Astrocyte of the cerebellum (primary cell): ENCODE measurements at regions not wholly inside any gene's neighbourhood (a gene's known extent, or its start where the extent isn't known, plus 50 kb on each side); places are given as distances from the start of the nearest gene placed in this dataset.

Source experiments
- DNase-seq: peaks from one replicate; pipeline ENCODE4 v3.0.0-alpha.2; 2011; ENCODE audit warnings: low read depth
- H3K4me3 ChIP-seq: 2 replicates; pipeline ENCODE4 v1.5.1; 2011; ENCODE audit warnings: mild to moderate bottlenecking, low read depth, low read length, moderate library complexity
- CTCF ChIP-seq: IDR thresholded peaks from 2 replicates; pipeline ENCODE4 v1.5.1; 2012; ENCODE audit warnings: low read length, low read depth, moderate library complexity, mild to moderate bottlenecking; ENCODE audit errors: missing control alignments
- in situ Hi-C: cut with HindIII; loops from 2 replicates; pipeline ENCODE4 v1.10.0; 2017; ENCODE audit warnings: low sequenced_read_pairs

GRCh38 chr11:44450295-44450932, 115.0 kb upstream of the CD82 start:
- no peak for TF ChIP-seq CTCF
- no peak overlapping the region for H3K4me3 ChIP-seq
- in situ Hi-C loops = no loop called here
- no peak for DNase-seq

- TF ChIP-seq CTCF = no peak
- DNase-seq = no peak
- in situ Hi-C loops = no loop called here
- H3K4me3 ChIP-seq = no peak overlapping the region
These were observed 113.8 kb upstream of the CD82 start for GRCh38 chr11:44451706-44452105.

GRCh38 chr11:44452827-44453572, 112.5 kb upstream of the CD82 start:
- no peak for TF ChIP-seq CTCF
- DNase-seq = no peak
- no peak overlapping the region for H3K4me3 ChIP-seq
- in situ Hi-C loops = no loop called here

- DNase-seq = no peak
- no peak for TF ChIP-seq CTCF
- H3K4me3 ChIP-seq = no peak overlapping the region
- in situ Hi-C loops = no loop called here
These were observed 111.6 kb upstream of the CD82 start for GRCh38 chr11:44453871-44454270.

- no peak for TF ChIP-seq CTCF
- DNase-seq = no peak
- H3K4me3 ChIP-seq = no peak overlapping the region
- in situ Hi-C loops = no loop called here
These were observed 110.8 kb upstream of the CD82 start for GRCh38 chr11:44454666-44455065.

GRCh38 chr11:44456544-44457300, 108.7 kb upstream of the CD82 start:
- no peak for DNase-seq
- in situ Hi-C loops = no loop called here
- peak; percentile 38 for TF ChIP-seq CTCF
- no peak overlapping the region for H3K4me3 ChIP-seq
